ENCODE measurements at regions not wholly inside any gene's neighbourhood (a gene's known extent, or its start where the extent isn't known, plus 50 kb on each side); places are given as distances from the start of the nearest gene placed in this dataset.

DNA sequence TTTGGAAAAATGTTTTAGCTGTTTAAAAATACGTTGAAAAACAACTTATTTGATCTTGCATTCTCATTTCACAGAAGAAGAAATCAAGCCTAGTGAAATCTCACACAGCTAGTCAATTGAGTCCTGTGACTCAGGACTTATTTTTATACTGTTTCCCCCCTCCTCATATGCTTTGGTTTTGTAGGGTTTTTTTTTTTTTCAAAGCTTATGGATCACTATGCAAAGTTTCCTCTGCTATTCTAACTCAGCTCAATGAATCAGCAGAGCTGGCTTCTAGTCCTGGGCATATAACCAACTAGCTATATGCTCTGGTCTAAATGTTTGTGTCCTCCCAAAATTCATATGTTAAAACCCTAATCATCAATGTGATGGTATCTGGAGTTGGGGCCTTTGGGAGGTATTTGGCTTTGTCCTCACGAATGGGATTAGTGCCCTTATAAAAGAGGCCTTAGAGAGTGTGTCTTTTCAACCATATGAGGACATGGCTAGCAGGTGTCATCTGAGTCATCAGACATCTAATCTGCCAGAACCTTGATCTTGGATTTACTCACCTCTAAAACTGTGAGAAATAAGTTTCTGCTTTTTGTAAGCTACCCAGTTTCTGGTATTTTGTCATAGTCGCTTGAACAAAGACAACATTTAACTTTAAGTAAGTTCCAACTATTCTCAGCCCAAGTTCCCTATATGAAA lies 317.2 kb upstream of the C1orf87 start:
- no peak overlapping the region for H2AFZ ChIP-seq (ENCODE audit: low read length)
- TF ChIP-seq EZH2 (IDR thresholded peaks at IDR 0.05; ENCODE audit: low read length, missing control alignments) (no peak), CTCF (conservative IDR thresholded peaks at IDR 0.05 in 1 of 2, IDR thresholded peaks at IDR 0.05 in 1 of 2; ENCODE audit: low read depth in 1 of 2, low read length in 2 of 2) (no peak)
- no peaks in the 10 kb centered on the region for H3K27me3 ChIP-seq (ENCODE audit: control insufficient read depth, insufficient read depth, low read length)
- no peak overlapping the region for H3K27ac ChIP-seq (ENCODE audit: insufficient read depth, low read length)
- H3K36me3 ChIP-seq (ENCODE audit: control insufficient read depth, insufficient read depth, low read length), result no peaks in the 10 kb centered on the region
- no peak overlapping the region for H3K4me2 ChIP-seq (ENCODE audit: extremely low read depth, insufficient read depth, low read length)
- no peak overlapping the region for H3K9ac ChIP-seq (ENCODE audit: insufficient read depth, low read length)
- no peak for DNase-seq (ENCODE audit: low read depth in 2 of 2)
- H3K9me3 ChIP-seq (ENCODE audit: control insufficient read depth, insufficient read depth, low read depth, low read length), result no peaks in the 10 kb centered on the region
- H3K4me3 ChIP-seq (replicated peaks in 1 of 4; ENCODE audit: control extremely low read depth in 1 of 4, insufficient read depth in 1 of 4, low read depth in 3 of 4, low read length in 4 of 4), result no peak overlapping the region
- no peaks in the 10 kb centered on the region for H4K20me1 ChIP-seq (ENCODE audit: control insufficient read depth, extremely low read depth, insufficient read depth, low read length)
- H3K4me1 ChIP-seq (ENCODE audit: control insufficient read depth, extremely low read depth, insufficient read depth, low read length), result no peaks in the 10 kb centered on the region
- no peaks in the 10 kb centered on the region for H3K79me2 ChIP-seq (ENCODE audit: control insufficient read depth, insufficient read depth, low read length)

DNA sequence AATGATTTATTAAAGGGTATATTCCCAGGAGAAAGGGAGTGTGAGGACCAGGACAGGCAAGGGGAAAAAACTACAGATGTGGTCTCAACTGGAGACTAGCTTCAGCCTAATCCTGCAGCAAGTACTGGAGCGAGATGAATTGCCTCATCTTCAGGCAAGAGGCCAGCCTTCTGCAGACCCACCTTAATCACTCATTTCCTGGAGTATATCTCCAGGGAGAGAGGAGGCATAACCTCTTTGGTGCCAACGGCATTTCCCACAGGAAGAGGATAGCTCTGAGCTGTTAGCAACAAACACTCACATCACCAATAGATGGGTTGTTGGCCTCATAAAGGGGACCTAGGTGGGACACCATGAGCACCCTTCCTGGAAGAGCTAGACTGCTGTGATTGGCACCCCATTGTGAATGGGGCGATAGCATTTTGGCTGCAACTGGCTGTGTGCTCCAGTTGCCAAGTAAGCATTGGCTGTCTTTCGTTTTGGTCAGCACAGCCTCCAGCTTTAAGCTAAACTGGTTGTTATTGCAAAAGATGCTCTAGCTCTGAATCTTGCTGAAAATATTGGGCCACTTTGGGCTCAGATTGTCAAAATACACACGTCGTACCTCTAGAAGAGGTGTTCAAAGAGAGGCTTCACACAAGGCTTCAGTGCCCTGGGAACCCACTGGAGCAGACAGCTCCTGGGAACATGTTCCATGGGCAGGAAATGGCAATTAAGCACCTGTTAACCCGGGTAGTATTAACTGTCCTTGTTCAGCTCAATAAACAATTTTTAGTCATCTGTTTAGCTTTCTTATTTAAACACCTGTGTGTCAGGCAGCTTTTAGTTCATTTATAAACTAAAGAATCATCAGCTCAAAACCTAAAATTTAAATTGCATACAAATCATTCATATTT lies 314.8 kb upstream of the C1orf87 start:
- Histone ChIP-seq H3K9ac (ENCODE audit: insufficient read depth, low read length) (no peak overlapping the region), H3K79me2 (ENCODE audit: control insufficient read depth, insufficient read depth, low read length) (no peaks in the 10 kb centered on the region), H2AFZ (ENCODE audit: low read length) (no peak overlapping the region), H3K36me3 (ENCODE audit: control insufficient read depth, insufficient read depth, low read length) (no peaks in the 10 kb centered on the region), H4K20me1 (ENCODE audit: control insufficient read depth, extremely low read depth, insufficient read depth, low read length) (no peaks in the 10 kb centered on the region), H3K9me3 (ENCODE audit: control insufficient read depth, insufficient read depth, low read depth, low read length) (no peaks in the 10 kb centered on the region), H3K4me2 (ENCODE audit: extremely low read depth, insufficient read depth, low read length) (no peak overlapping the region), H3K27me3 (ENCODE audit: control insufficient read depth, insufficient read depth, low read length) (no peaks in the 10 kb centered on the region), H3K4me3 (replicated peaks in 1 of 4; ENCODE audit: control extremely low read depth in 1 of 4, insufficient read depth in 1 of 4, low read depth in 3 of 4, low read length in 4 of 4) (no peak overlapping the region), H3K27ac (ENCODE audit: insufficient read depth, low read length) (no peak overlapping the region), H3K4me1 (ENCODE audit: control insufficient read depth, extremely low read depth, insufficient read depth, low read length) (no peaks in the 10 kb centered on the region)
- TF ChIP-seq EZH2 (IDR thresholded peaks at IDR 0.05; ENCODE audit: low read length, missing control alignments) (no peak), CTCF (conservative IDR thresholded peaks at IDR 0.05 in 1 of 2, IDR thresholded peaks at IDR 0.05 in 1 of 2; ENCODE audit: low read depth in 1 of 2, low read length in 2 of 2) (no peak)
- peak in 1 of 2 donors; percentile 19 for DNase-seq (ENCODE audit: low read depth in 2 of 2)

GRCh38 chr1:60387175-60387574 lies 313.6 kb upstream of the C1orf87 start:
- no peaks in the 10 kb centered on the region for H3K36me3 ChIP-seq (ENCODE audit: control insufficient read depth, insufficient read depth, low read length)
- no peak for TF ChIP-seq CTCF (conservative IDR thresholded peaks at IDR 0.05 in 1 of 2, IDR thresholded peaks at IDR 0.05 in 1 of 2; ENCODE audit: low read depth in 1 of 2, low read length in 2 of 2)
- no peak for TF ChIP-seq EZH2 (IDR thresholded peaks at IDR 0.05; ENCODE audit: low read length, missing control alignments)
- no peak for DNase-seq (ENCODE audit: low read depth in 2 of 2)
- no peaks in the 10 kb centered on the region for H4K20me1 ChIP-seq (ENCODE audit: control insufficient read depth, extremely low read depth, insufficient read depth, low read length)
- no peaks in the 10 kb centered on the region for H3K79me2 ChIP-seq (ENCODE audit: control insufficient read depth, insufficient read depth, low read length)
- H3K27ac ChIP-seq (ENCODE audit: insufficient read depth, low read length), result no peak overlapping the region
- H2AFZ ChIP-seq (ENCODE audit: low read length), result no peak overlapping the region
- no peak overlapping the region for H3K4me2 ChIP-seq (ENCODE audit: extremely low read depth, insufficient read depth, low read length)
- no peaks in the 10 kb centered on the region for H3K27me3 ChIP-seq (ENCODE audit: control insufficient read depth, insufficient read depth, low read length)
- no peak overlapping the region for H3K4me3 ChIP-seq (replicated peaks in 1 of 4; ENCODE audit: control extremely low read depth in 1 of 4, insufficient read depth in 1 of 4, low read depth in 3 of 4, low read length in 4 of 4)
- no peaks in the 10 kb centered on the region for H3K4me1 ChIP-seq (ENCODE audit: control insufficient read depth, extremely low read depth, insufficient read depth, low read length)
- no peaks in the 10 kb centered on the region for H3K9me3 ChIP-seq (ENCODE audit: control insufficient read depth, insufficient read depth, low read depth, low read length)
- H3K9ac ChIP-seq (ENCODE audit: insufficient read depth, low read length), result no peak overlapping the region

Data from fibroblast of lung (primary cell).